MG63 (cell line): ENCODE measurements at regions not wholly inside any gene's neighbourhood (a gene's known extent, or its start where the extent isn't known, plus 50 kb on each side); places are given as distances from the start of the nearest gene placed in this dataset.

Source experiments
- DNase-seq: peaks from one replicate; pipeline ENCODE4 v3.0.0-alpha.2; 2020
- H3K27me3 ChIP-seq: fragments of 250-450 bp; sonication (Bioruptor Pico); 2 replicates; pipeline ENCODE4 v1.5.1; 2020; ENCODE audit warnings: mild to moderate bottlenecking, moderate library complexity
- H3K36me3 ChIP-seq: fragments of 250-450 bp; sonication (Bioruptor Pico); 2 replicates; pipeline ENCODE4 v1.5.1; 2020; ENCODE audit warnings: mild to moderate bottlenecking, moderate library complexity
- H3K4me3 ChIP-seq: fragments of 250-450 bp; sonication (Bioruptor Pico); 2 replicates; pipeline ENCODE4 v1.5.1; 2020; ENCODE audit warnings: mild to moderate bottlenecking, moderate library complexity
- H3K9me3 ChIP-seq: fragments of 250-450 bp; sonication (Bioruptor Pico); 2 replicates; pipeline ENCODE4 v1.5.1; 2020; ENCODE audit warnings: mild to moderate bottlenecking, moderate library complexity

DNA sequence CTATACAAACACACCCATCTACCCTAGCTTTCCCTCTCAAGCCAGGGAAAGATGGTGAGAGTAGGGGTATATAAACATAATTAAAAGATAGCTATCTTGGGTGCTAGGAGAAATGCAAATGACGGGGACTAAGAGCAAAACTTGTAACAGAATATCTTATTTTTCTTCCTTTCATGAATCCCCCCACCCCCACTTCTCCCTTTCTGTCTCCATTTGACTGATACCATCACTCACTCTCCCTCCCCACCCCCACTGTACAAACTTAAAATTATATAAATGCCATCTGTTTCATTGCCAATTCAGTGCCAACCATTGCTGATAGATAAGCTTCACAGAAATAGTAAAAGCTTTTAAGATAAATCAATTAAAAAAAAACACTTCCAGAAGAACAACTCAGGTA lies 268.6 kb downstream of the SLC6A15 start:
- H3K36me3 ChIP-seq, result no peaks in the 10 kb centered on the region
- H3K4me3 ChIP-seq, result no peak overlapping the region
- DNase-seq, result no peak
- H3K27me3 ChIP-seq, result no peaks in the 10 kb centered on the region
- no peaks in the 10 kb centered on the region for H3K9me3 ChIP-seq

DNA sequence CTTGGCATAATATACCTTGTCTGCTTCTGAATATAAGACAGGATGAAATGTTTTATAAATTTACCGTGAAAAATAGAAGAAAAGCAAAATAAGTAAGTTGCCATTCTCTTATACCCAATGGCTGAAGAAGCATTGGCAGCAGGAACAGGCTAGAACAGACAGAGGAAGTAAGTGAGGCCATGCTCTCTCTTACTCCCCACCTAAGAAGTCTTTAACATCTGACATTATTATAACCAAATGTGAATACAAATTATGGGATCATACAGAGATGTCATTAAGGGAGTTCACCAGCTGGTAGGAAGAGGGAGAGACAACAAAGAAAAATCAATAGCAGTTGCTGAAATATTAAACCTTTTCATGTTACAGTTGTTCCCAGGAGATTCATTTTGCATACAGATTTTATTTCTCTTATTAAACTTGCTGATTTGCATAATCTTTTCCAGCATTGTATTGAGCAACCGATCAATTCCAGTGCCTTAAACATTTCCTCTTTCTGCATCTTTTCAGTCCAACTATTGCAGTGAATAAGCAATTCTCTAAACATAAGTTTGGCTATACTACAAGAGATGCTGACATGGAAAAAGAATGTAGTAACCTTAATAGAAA lies 270.6 kb downstream of the SLC6A15 start:
- Histone ChIP-seq H3K36me3 (no peaks in the 10 kb centered on the region), H3K27me3 (no peaks in the 10 kb centered on the region), H3K4me3 (no peak overlapping the region), H3K9me3 (no peaks in the 10 kb centered on the region)
- no peak for DNase-seq

DNA sequence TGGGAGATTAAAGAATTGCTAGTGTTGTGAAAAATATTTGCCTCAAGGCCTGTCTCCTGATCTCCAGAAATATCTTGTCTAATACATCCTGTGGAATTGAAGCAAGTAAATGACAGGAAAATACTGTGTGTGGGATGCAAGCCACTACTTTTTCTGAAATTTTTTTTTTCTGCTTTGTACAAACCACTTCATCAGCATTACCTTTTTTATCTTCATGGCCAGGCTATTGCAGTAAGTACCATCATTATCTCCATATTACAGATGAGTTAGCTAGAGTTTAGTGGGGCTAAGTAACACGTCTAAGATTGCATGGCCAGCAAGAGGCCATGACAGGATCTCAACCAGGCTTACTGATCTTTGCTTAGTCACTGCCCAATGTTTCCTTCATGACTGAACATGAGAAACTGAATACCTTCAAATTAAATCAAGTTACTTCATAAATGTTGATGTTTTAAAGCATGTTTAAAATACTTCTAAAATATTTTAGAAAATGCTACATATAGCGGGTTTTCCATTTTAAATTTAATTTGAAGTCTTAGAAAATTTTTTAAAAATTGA lies 273.7 kb downstream of the SLC6A15 start:
- Histone ChIP-seq H3K27me3 (no peaks in the 10 kb centered on the region), H3K36me3 (no peaks in the 10 kb centered on the region), H3K9me3 (no peaks in the 10 kb centered on the region), H3K4me3 (no peak overlapping the region)
- DNase-seq, result no peak

DNA sequence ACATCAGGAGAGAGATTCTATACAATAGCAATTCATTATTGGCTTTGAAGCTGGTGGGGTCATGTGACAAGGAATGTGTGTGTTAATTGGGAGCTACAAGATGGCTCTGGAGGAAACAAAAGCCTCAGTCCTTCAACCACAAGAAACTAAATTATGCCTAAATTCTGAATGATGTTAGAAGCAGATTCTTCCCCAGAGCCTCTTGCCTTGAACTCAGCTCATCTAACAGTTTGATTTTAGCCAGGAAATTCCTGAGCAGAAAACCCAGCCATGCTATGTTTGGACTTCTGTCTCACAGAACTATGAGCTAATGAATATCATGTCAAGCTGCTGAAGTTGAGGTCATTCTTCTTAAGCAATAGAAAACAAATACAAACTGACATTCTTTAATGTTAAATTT lies 274.7 kb downstream of the SLC6A15 start:
- Histone ChIP-seq H3K4me3 (no peak overlapping the region), H3K27me3 (no peaks in the 10 kb centered on the region), H3K36me3 (no peaks in the 10 kb centered on the region), H3K9me3 (no peaks in the 10 kb centered on the region)
- no peak for DNase-seq

DNA sequence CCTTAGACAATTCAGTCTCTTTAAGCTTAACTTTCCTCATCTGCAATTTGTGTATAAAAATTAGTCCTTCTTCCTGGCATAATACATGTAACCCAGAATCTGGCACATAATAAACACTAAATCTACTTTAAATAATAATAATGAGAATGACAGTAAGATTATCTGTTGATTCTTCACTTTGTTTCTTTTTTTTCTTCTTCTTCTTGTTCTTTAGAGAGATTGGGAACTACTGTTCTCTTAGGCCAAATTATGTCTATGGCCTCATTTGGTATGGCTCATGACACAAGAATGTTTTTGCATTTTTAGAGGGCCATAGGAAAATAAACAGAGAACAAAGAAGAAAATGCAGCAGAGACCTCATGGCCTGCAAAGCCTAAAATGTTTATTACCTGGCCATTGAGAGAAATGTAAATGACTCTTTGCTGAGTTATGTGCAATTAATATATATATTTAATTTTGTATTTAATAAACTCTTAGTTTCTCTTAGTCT lies 275.8 kb downstream of the SLC6A15 start:
- H3K4me3 ChIP-seq, result no peak overlapping the region
- H3K36me3 ChIP-seq, result no peaks in the 10 kb centered on the region
- H3K27me3 ChIP-seq, result no peaks in the 10 kb centered on the region
- DNase-seq, result no peak
- no peaks in the 10 kb centered on the region for H3K9me3 ChIP-seq

DNA sequence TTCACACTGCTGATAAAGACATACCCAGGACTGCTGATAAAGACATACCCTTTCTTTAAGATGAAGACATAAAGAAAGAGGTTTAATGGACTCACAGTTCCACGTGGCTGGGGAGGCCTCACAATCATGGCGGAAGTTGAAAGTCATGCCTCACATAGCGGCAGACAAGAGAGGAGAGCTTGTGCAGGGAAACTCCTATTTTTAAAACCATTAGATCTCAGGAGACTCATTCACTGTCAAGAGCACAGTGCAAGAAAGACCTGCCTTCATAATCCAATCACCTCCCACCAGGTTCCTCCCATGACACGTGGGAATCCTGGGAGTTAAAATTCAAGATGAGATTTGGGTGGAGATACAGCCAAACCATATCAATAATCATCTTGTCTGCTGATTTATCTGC lies 278.1 kb downstream of the SLC6A15 start:
- H3K9me3 ChIP-seq, result no peaks in the 10 kb centered on the region
- H3K36me3 ChIP-seq, result no peaks in the 10 kb centered on the region
- no peak for DNase-seq
- no peaks in the 10 kb centered on the region for H3K27me3 ChIP-seq
- H3K4me3 ChIP-seq, result no peak overlapping the region

DNA sequence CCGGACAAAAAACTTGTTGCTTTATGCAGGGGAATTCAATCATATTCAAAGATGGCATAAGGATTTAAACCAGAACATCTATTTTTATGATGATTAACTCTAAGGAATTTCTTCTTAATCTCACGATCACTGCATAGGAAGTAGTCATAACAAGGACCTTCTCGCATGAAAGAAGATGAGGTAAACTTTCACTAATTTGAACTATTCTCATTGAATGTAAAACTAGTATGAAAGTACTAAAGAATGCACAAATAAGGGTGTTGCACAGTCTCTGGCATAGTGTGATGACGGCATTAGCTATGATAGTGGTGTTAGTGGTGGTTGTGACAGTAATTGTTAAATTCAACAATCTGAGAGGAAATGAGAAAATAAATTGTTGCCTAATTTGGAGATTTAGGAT lies 280.0 kb downstream of the SLC6A15 start:
- Histone ChIP-seq H3K4me3 (no peak overlapping the region), H3K36me3 (no peaks in the 10 kb centered on the region), H3K9me3 (no peaks in the 10 kb centered on the region), H3K27me3 (no peaks in the 10 kb centered on the region)
- no peak for DNase-seq

DNA sequence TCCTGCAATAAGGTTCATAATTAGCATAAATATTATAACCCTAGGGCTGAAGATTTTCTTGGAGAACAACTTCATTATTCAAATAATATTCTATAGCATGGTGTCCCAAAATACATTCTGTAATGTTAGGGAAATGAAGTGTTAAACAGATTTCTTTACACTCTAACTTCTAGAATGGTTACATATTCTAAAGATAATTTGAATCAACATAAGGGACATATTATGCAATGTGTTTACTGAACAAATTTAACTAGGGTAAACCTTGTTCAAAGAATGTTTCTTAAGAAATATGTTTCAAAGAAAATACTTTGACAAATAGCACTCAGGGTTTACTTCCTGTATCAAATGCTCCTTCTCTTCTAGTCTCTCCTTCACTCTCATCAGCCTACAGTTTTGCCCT lies 281.6 kb downstream of the SLC6A15 start:
- Histone ChIP-seq H3K9me3 (no peaks in the 10 kb centered on the region), H3K4me3 (no peak overlapping the region), H3K36me3 (no peaks in the 10 kb centered on the region), H3K27me3 (no peaks in the 10 kb centered on the region)
- no peak for DNase-seq

DNA sequence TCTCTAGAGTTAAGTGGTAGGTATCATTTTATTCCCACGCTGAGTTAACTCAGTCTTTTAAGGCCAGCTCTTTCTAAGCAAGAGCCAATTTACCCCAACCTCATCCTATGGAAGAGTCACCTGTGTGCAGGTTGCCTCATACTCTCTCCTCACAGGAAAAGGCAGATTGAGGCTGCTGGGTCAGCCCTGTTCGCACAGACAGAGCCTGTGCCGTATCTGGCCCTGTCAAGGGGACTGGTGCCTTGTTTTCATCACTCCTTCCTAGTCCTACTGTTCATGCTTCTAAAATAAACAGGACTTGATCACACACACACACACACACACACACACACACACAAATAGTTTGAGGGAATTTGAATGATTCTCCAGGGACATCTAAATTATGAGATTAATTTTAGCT lies 285.0 kb downstream of the SLC6A15 start:
- DNase-seq, result no peak
- H3K4me3 ChIP-seq, result no peak overlapping the region
- H3K36me3 ChIP-seq, result no peaks in the 10 kb centered on the region
- no peaks in the 10 kb centered on the region for H3K27me3 ChIP-seq
- H3K9me3 ChIP-seq, result no peaks in the 10 kb centered on the region

DNA sequence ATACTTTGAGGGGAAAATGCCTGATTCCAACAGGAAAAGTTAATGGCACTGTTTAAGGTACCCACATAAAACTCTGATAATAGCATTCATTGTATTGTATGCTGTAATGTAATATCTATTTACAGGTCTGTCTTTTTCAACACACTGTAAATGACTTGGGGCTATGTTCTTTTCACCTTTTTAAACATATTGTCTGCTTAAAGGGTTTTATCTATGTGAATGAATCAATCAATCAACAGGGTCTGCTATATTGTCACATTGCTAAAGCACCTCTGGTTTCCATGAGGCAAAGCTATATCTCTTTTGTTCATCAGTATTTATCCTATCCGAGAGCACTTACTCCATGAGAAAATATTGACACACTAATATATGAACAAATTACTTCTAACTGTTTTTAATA lies 288.0 kb downstream of the SLC6A15 start:
- H3K4me3 ChIP-seq, result no peak overlapping the region
- no peak for DNase-seq
- no peaks in the 10 kb centered on the region for H3K9me3 ChIP-seq
- no peaks in the 10 kb centered on the region for H3K27me3 ChIP-seq
- no peaks in the 10 kb centered on the region for H3K36me3 ChIP-seq

DNA sequence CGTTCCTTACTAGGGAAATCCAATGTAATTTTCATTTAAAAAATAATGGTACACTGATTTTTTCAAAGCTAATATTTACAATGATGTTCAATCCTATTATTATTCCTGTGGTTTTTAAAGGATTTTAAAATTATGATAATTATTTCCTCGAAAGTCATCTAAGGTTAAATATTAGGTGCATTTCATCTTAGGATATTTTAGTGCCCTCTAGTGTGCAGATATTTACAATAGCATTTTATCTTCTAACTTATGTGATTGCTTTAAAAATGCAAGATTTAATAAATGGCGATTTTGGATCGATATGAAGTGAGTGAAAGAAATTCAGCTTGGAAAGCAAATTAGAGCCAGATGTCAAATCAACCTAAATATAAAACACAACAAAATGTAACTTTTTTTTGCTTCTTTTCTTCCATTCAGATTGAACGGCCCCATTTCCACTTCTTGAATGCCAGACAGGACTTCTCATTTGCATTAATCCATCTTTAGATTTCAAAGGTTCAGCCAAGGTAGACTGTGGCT lies 293.5 kb downstream of the SLC6A15 start:
- no peaks in the 10 kb centered on the region for H3K27me3 ChIP-seq
- no peaks in the 10 kb centered on the region for H3K9me3 ChIP-seq
- H3K4me3 ChIP-seq, result no peak overlapping the region
- no peaks in the 10 kb centered on the region for H3K36me3 ChIP-seq
- DNase-seq, result no peak

DNA sequence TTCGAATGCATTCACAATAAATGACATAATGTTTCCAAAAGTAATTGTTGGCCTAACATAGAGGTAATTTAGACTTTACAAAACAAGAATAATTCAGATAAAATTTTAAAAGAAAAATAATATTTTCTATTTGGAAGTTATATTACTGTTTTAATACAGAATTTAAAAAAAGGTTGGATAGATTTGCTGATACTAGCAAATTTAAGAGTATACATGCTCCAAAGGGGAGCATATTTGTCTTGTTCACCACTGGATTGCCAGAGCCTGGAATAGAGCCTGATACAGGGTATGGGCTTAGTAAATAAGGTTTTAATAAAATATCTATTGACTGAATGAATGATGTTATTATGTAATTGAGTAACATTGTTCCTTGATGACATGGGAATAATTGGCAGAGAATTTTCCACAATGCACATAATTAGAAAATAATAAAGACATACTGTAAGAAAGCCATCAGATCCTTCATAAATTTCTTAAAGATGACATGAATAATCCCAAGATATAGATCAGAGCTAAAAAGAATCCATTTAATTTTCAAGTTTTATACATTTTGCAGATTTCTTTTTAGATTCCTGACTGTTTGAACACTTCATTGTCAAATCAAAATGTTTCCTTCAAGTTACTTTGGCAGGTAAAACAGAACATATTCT lies 305.3 kb downstream of the SLC6A15 start:
- no peak overlapping the region for H3K4me3 ChIP-seq
- no peak for DNase-seq
- H3K36me3 ChIP-seq, result no peaks in the 10 kb centered on the region
- H3K9me3 ChIP-seq, result no peaks in the 10 kb centered on the region
- no peaks in the 10 kb centered on the region for H3K27me3 ChIP-seq

DNA sequence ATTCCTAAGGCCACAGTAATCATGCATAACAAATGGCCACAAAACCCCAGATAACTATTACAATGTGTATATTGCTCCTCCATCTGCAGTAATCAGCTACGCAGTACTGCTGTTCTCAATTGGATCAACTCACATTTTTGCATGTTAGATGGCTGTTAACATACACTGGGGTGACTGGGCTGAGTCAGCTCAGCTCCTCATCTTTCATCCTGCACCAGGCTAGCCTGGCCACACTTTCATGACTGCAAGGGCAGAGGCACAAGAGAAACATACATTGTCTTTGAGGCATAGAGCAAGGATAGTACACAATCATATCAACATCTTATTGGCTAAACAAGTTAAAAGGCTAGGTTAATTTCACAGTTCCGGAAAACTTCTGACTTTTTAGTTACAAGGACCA lies 306.6 kb downstream of the SLC6A15 start:
- no peak overlapping the region for H3K4me3 ChIP-seq
- no peaks in the 10 kb centered on the region for H3K27me3 ChIP-seq
- no peaks in the 10 kb centered on the region for H3K9me3 ChIP-seq
- H3K36me3 ChIP-seq, result no peaks in the 10 kb centered on the region
- DNase-seq, result no peak

DNA sequence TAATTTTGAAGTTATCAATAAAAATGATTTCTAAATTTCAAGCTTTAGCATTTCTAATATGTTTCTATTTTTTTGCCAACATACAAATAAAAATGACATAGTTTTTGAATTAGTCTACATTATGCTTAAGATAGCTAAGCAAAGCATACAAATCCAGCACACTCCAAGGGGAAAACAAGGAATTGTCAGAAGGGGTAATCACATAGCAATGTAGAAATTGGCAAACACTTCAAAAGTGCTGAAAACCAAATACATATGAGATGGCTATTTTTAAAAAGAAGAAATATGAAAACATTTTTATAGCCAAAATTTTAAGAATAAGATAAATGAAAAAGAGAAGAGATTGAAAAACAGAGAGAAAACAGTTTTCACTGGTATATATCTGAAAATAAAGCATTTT lies 308.0 kb downstream of the SLC6A15 start:
- Histone ChIP-seq H3K27me3 (no peaks in the 10 kb centered on the region), H3K4me3 (no peak overlapping the region), H3K36me3 (no peaks in the 10 kb centered on the region), H3K9me3 (no peaks in the 10 kb centered on the region)
- DNase-seq, result no peak

DNA sequence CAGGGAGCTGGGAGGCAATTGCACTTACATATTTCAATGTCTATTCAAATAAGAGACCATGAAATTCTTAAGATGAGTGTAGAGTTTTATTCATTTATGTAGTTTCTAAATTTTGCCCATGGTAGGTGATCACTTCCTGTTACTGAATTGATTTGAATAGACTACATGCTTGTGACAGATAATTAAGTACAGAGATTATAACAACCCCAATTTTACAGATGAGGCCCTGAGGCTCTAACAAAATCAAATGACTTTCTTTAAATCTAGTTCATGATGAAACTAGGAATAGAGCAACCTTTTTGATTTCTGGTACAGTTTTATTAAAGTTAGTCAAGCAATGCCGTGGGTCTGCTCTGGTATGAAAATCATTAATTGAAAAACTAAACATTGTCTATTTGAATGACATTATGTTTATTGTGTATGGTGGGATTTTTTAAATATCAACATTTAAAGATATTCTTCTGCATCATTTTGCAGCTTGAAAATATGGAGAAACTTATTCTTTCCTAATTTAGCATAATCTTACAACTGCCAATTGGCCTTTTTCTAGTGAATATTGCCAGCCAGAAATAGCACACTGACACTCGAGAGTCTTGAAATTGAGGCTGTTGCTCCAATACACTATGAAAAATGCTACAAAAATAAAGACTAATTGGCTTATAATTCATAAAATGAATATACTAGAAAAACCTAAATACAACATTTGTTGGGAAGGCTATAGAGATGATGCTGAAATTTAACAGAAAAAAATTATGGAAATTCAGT lies 308.9 kb downstream of the SLC6A15 start:
- no peaks in the 10 kb centered on the region for H3K27me3 ChIP-seq
- no peaks in the 10 kb centered on the region for H3K9me3 ChIP-seq
- DNase-seq, result no peak
- no peak overlapping the region for H3K4me3 ChIP-seq
- H3K36me3 ChIP-seq, result no peaks in the 10 kb centered on the region

DNA sequence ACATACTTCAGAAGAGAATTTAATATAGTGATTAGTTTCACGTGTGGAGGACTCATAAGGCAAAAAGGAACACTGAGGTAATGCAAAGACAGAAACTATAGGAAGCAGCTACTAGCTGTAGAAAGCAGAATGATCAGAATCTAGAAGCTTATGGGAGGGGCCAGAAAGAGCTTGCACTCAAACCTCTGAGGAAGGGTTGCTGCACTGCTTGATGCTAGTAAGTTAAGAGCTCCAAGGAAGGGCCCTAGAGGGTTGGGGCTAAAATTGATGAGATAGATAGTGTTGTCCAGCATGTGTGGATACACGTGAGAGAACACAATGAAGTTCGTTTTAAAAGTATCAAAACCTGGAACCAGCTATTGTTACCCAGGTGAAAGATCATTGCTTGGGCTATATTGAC lies 311.1 kb downstream of the SLC6A15 start:
- no peaks in the 10 kb centered on the region for H3K9me3 ChIP-seq
- DNase-seq, result no peak
- H3K36me3 ChIP-seq, result no peaks in the 10 kb centered on the region
- no peaks in the 10 kb centered on the region for H3K27me3 ChIP-seq
- no peak overlapping the region for H3K4me3 ChIP-seq

DNA sequence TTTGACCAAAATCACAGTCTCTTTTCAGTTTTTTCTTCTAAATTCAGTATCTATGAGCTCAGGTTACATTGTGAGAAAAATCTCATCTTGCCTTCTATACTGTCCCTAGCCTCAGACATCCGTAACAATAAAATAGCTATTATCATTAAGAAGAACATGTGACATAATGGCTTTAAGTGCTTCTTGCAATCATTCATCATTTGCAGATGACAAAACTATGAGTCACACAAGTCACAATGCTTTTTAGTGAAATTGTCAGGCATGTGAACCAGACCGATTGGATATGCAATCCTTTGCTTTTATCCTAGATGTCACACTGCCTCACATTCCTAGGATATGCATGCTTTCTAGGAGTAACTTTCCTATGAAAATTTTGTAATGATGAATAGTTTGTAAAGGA lies 313.1 kb downstream of the SLC6A15 start:
- no peaks in the 10 kb centered on the region for H3K27me3 ChIP-seq
- H3K36me3 ChIP-seq, result no peaks in the 10 kb centered on the region
- no peak for DNase-seq
- H3K4me3 ChIP-seq, result no peak overlapping the region
- no peaks in the 10 kb centered on the region for H3K9me3 ChIP-seq
